DND-41 (cell line): ENCODE measurements at regions not wholly inside any gene's neighbourhood (a gene's known extent, or its start where the extent isn't known, plus 50 kb on each side); places are given as distances from the start of the nearest gene placed in this dataset.
A peak's percentile ranks its signal among the peaks of the same experiment; 100 is the strongest.

Source experiments
- ATAC-seq: fragments of 200-7000 bp; cut with Tn5 transposase; 3 replicates; pipeline ENCODE4 v1.9.1; 2021; ENCODE audit warnings: low read depth; ENCODE audit not compliant: insufficient read depth
- DNase-seq: peaks from one replicate; pipeline ENCODE4 v3.0.0-alpha.2; 2020
- H2AFZ ChIP-seq: 2 replicates; pipeline ENCODE4 v1.6.0; 2012; ENCODE audit warnings: low read depth, low read length
- H3K27ac ChIP-seq: 2 replicates; pipeline ENCODE4 v1.5.1; 2012; ENCODE audit warnings: low read length, inconsistent platforms
- H3K27me3 ChIP-seq: fragments of 200-600 bp; sonication (generic); 2 replicates; pipeline ENCODE4 v1.6.0; 2012; ENCODE audit warnings: low read length, mild to moderate bottlenecking, inconsistent platforms; ENCODE audit not compliant: insufficient read depth, poor library complexity
- H3K36me3 ChIP-seq: 2 replicates; pipeline ENCODE4 v1.5.1; 2012; ENCODE audit warnings: low read length, inconsistent platforms; ENCODE audit not compliant: insufficient read depth
- H3K4me1 ChIP-seq: 2 replicates; pipeline ENCODE4 v1.5.1; 2012; ENCODE audit warnings: mild to moderate bottlenecking, low read length; ENCODE audit not compliant: insufficient read depth
- H3K4me2 ChIP-seq: 2 replicates; pipeline ENCODE4 v1.6.0; 2012; ENCODE audit warnings: mild to moderate bottlenecking, moderate library complexity, low read length, inconsistent platforms; ENCODE audit not compliant: insufficient read depth
- H3K4me3 ChIP-seq, 2 experiments: fragments of 200-600 bp in 1 of 2; shearing (Covaris generic) in 1 of 2; 2 replicates each; pipeline ENCODE4 v1.5.1; 2012 to 2016; ENCODE audit warnings: inconsistent platforms in 2 of 2, low read length in 2 of 2, mild to moderate bottlenecking in 2 of 2, low read depth in 1 of 2, moderate library complexity in 1 of 2
- H3K79me2 ChIP-seq: 2 replicates; pipeline ENCODE4 v1.6.0; 2012; ENCODE audit warnings: low read length, inconsistent platforms; ENCODE audit not compliant: insufficient read depth
- H3K9ac ChIP-seq: 2 replicates; pipeline ENCODE4 v1.6.0; 2012; ENCODE audit warnings: low read depth, mild to moderate bottlenecking, inconsistent platforms, low read length, moderate library complexity
- H3K9me3 ChIP-seq: 2 replicates; pipeline ENCODE4 v1.5.1; 2012; ENCODE audit warnings: low read length, moderate library complexity, mild to moderate bottlenecking, inconsistent platforms; ENCODE audit not compliant: insufficient read depth, severe bottlenecking
- H4K20me1 ChIP-seq: 2 replicates; pipeline ENCODE4 v1.6.0; 2012; ENCODE audit warnings: low read length; ENCODE audit not compliant: insufficient read depth
- CTCF ChIP-seq: IDR thresholded peaks from 2 replicates; pipeline ENCODE4 v1.5.1; 2012; ENCODE audit warnings: borderline replicate concordance, low read length, moderate library complexity, mild to moderate bottlenecking; ENCODE audit not compliant: poor library complexity, severe bottlenecking; ENCODE audit errors: extremely low read depth
- EZH2 ChIP-seq: IDR thresholded peaks from 3 replicates; pipeline ENCODE4 v1.6.1; 2012; ENCODE audit warnings: borderline replicate concordance, low read depth, mild to moderate bottlenecking, moderate library complexity, low read length, inconsistent platforms; ENCODE audit not compliant: severe bottlenecking

GRCh38 chr12:45509187-45509586 is 220.3 kb upstream of the ARID2 start:
- H3K27ac ChIP-seq = no peak overlapping the region
- ATAC-seq (peak; percentile 54), DNase-seq (no peak)
- no peak overlapping the region for H3K4me3 ChIP-seq
- no peaks in the 10 kb centered on the region for H3K36me3 ChIP-seq
- no peak overlapping the region for H3K9ac ChIP-seq
- no peaks in the 10 kb centered on the region for H3K4me1 ChIP-seq
- H3K4me2 ChIP-seq = no peak overlapping the region
- H3K9me3 ChIP-seq = peaks cover 9% of the 10 kb centered on the region
- H2AFZ ChIP-seq = 0 out of 2 replicates have a peak overlapping the region, but pooled peaks have one; percentile 10
- no peaks in the 10 kb centered on the region for H4K20me1 ChIP-seq
- no peaks in the 10 kb centered on the region for H3K79me2 ChIP-seq
- no peak for TF ChIP-seq EZH2
- TF ChIP-seq CTCF = no peak
- H3K27me3 ChIP-seq = no peaks in the 10 kb centered on the region

- H3K27ac ChIP-seq = no peak overlapping the region
- TF ChIP-seq CTCF (no peak), EZH2 (no peak)
- no peak overlapping the region for H3K4me3 ChIP-seq
- H3K27me3 ChIP-seq = no peaks in the 10 kb centered on the region
- no peak overlapping the region for H3K4me2 ChIP-seq
- no peaks in the 10 kb centered on the region for H3K4me1 ChIP-seq
- no peaks in the 10 kb centered on the region for H3K36me3 ChIP-seq
- no peak for DNase-seq
- no peak for ATAC-seq
- peaks cover 9% of the 10 kb centered on the region for H3K9me3 ChIP-seq
- peak overlapping the region; percentile 10; the same call in 1 of the 2 replicates for H2AFZ ChIP-seq
- no peaks in the 10 kb centered on the region for H4K20me1 ChIP-seq
- no peak overlapping the region for H3K9ac ChIP-seq
- no peaks in the 10 kb centered on the region for H3K79me2 ChIP-seq
Observed at GRCh38 chr12:45509621-45510020, 219.9 kb upstream of the ARID2 start.

- Histone ChIP-seq H3K27ac (no peak overlapping the region), H3K4me3 (no peak overlapping the region), H3K9me3 (no peaks in the 10 kb centered on the region), H2AFZ (no peak overlapping the region), H4K20me1 (no peaks in the 10 kb centered on the region), H3K4me1 (no peaks in the 10 kb centered on the region), H3K9ac (no peak overlapping the region), H3K4me2 (no peak overlapping the region), H3K79me2 (no peaks in the 10 kb centered on the region), H3K36me3 (no peaks in the 10 kb centered on the region), H3K27me3 (no peaks in the 10 kb centered on the region)
- ATAC-seq (no peak), DNase-seq (no peak)
- TF ChIP-seq CTCF (no peak), EZH2 (no peak)
Observed at GRCh38 chr12:45517381-45517780, 212.1 kb upstream of the ARID2 start.
